Pancreas (tissue), 10 donors: ENCODE measurements at regions not wholly inside any gene's neighbourhood (a gene's known extent, or its start where the extent isn't known, plus 50 kb on each side); places are given as distances from the start of the nearest gene placed in this dataset.

Source experiments
- ATAC-seq, 4 donors: fragments of 200-7000 bp; cut with Tn5 transposase; one replicate each; pipeline versions ENCODE4 v1.8.0 to v1.9.1; 2020; ENCODE audit warnings: mild to moderate bottlenecking in 4 of 4, moderate library complexity in 4 of 4
- DNase-seq, 6 donors: peaks; one replicate each; pipeline ENCODE4 v3.0.0-alpha.2; 2020
- FAIRE-seq: peaks from 2 replicates; lab custom pipeline; 2012; peaks lifted over from hg19 to GRCh38; lab: Jason Lieb, UNC
- H3K27ac ChIP-seq, 4 donors: fragments of 200-600 bp; sonication (generic); 1 replicate in 3 of 4; 2 replicates in 1 of 4; pipeline versions ENCODE4 v1.5.0 to v1.8.0; 2020
- H3K27me3 ChIP-seq, 4 donors: fragments of 200-600 bp; one replicate each; pipeline ENCODE4 v1.8.0; 2021
- H3K36me3 ChIP-seq, 3 donors: fragments of 200-600 bp; sonication (generic) in 1 of 3; one replicate each; pipeline versions ENCODE4 v1.5.0 to v1.8.0; 2020 to 2021
- H3K4me1 ChIP-seq, 3 donors: fragments of 200-600 bp; one replicate each; pipeline ENCODE4 v1.8.0; 2021
- H3K4me3 ChIP-seq, 4 donors: fragments of 200-600 bp; sonication (generic) in 2 of 4; one replicate each; pipeline versions ENCODE4 v1.5.0 to v1.8.0; 2020 to 2021
- H3K9me3 ChIP-seq, 4 donors: fragments of 200-600 bp; one replicate each; pipeline ENCODE4 v1.8.0; 2021
- CTCF ChIP-seq, 4 donors: fragments of 200-600 bp; sonication (generic) in 3 of 4; IDR thresholded peaks; one replicate each; pipeline versions ENCODE4 v1.5.0 to v1.8.0; 2021; ENCODE audit warnings: antibody characterized with exemption in 4 of 4
- WGBS, 2 donors: extraction: QIAGEN DNeasy Blood & Tissue Kit; methylation state at CpG; one replicate each; pipeline ENCODE4 v1.1.7; 2013; 5-methylcytosine and 5-hydroxymethylcytosine counted together
- intact Hi-C, 3 donors: fragments of 100-400 bp; cut with DNase I; formaldehyde crosslinking; loops; one replicate each; pipeline versions ENCODE4 v1.11.1 to v1.14.2; 2022
- donor health status: healthy with polysubstance abuse.
- donor health status: DM: no; HTN: no; CAD: no; lungs with moderate emphysema.
- donor health status: DM: no; HTN: no; CAD: no.
- donor health status: control.
- donor health status: control.
- donor health status: Bipolar disorder and iron deficiency.
- donor health status: DM: yes; HTN: yes; CAD: no.
- donor health status: DM: no; HTN: no; CAD: no.
- donor health status: DM: no; HTN: no; CAD: no.
- donor health status: DM: yes; HTN: yes; CAD: no.

GRCh38 chr6:138035070-138035469, 72.1 kb downstream of the PERP start:
- Histone ChIP-seq H3K27ac (no peak overlapping the region), H3K4me3 (no peak overlapping the region), H3K36me3 (no peaks in the 10 kb centered on the region), H3K27me3 (no peaks in the 10 kb centered on the region), H3K4me1 (no peaks in the 10 kb centered on the region), H3K9me3 (no peaks in the 10 kb centered on the region)
- no peak for TF ChIP-seq CTCF (IDR thresholded peaks at IDR 0.05)
- ATAC-seq (no peak), FAIRE-seq (no peak), DNase-seq (no peak)
- intact Hi-C loops: no loop called here
- WGBS, 2 donors: 70 to 84% methylated on average over 5 of the region's 5 CpGs

GRCh38 chr6:138036111-138036510, 71.1 kb downstream of the PERP start:
- FAIRE-seq (no peak), DNase-seq (no peak), ATAC-seq (peak in 1 of 4 donors; percentile 34)
- intact Hi-C loops: no loop called here
- no peak overlapping the region for H3K27ac ChIP-seq
- H3K4me1 ChIP-seq: no peaks in the 10 kb centered on the region
- 80 to 85% methylated on average over 5 of the region's 5 CpGs for WGBS, 2 donors
- no peaks in the 10 kb centered on the region for H3K36me3 ChIP-seq
- no peaks in the 10 kb centered on the region for H3K27me3 ChIP-seq
- no peak overlapping the region for H3K4me3 ChIP-seq
- TF ChIP-seq CTCF (IDR thresholded peaks at IDR 0.05): no peak
- H3K9me3 ChIP-seq: no peaks in the 10 kb centered on the region

- WGBS, 2 donors: 78 to 84% methylated on average over 4 of the region's 4 CpGs
- DNase-seq: no peak
- no peak overlapping the region for H3K4me3 ChIP-seq
These were observed 70.2 kb downstream of the PERP start for GRCh38 chr6:138037009-138037504.

GRCh38 chr6:138038142-138038870, 68.9 kb downstream of the PERP start:
- no peaks in the 10 kb centered on the region for H3K27me3 ChIP-seq
- no peak for DNase-seq
- 90% methylated on average over 7 of the region's 7 CpGs for WGBS, 2 donors

More at GRCh38 chr6:138037009-138037504, 70.2 kb downstream of the PERP start:
- intact Hi-C loops: no loop called here
- Histone ChIP-seq H3K27ac (no peak overlapping the region), H3K36me3 (no peaks in the 10 kb centered on the region), H3K27me3 (no peaks in the 10 kb centered on the region), H3K4me1 (no peaks in the 10 kb centered on the region), H3K9me3 (no peaks in the 10 kb centered on the region)
- no peak for TF ChIP-seq CTCF (IDR thresholded peaks at IDR 0.05)
- FAIRE-seq (no peak), ATAC-seq (no peak)

More at GRCh38 chr6:138038142-138038870, 68.9 kb downstream of the PERP start:
- intact Hi-C loops: no loop called here
- no peak for TF ChIP-seq CTCF (IDR thresholded peaks at IDR 0.05)
- no peak for ATAC-seq
- H3K27ac ChIP-seq: no peak overlapping the region
- H3K36me3 ChIP-seq: no peaks in the 10 kb centered on the region
- no peaks in the 10 kb centered on the region for H3K4me1 ChIP-seq
- FAIRE-seq: no peak
- no peaks in the 10 kb centered on the region for H3K9me3 ChIP-seq
- H3K4me3 ChIP-seq: no peak overlapping the region
